B cell (primary cell): ENCODE measurements at regions not wholly inside any gene's neighbourhood (a gene's known extent, or its start where the extent isn't known, plus 50 kb on each side); places are given as distances from the start of the nearest gene placed in this dataset.

Source experiments
- ATAC-seq: fragments of 200-7000 bp; cut with Tn5 transposase; one replicate; pipeline ENCODE4 v1.10.0; 2021; ENCODE audit warnings: low read depth, mild to moderate bottlenecking, moderate number of reproducible peaks, moderate library complexity
- CTCF ChIA-PET: fragments of 350-600 bp; sonication (Branson Sonifier 250); formaldehyde crosslinking; loops from one replicate; lab custom pipeline; 2021; ENCODE audit warnings: antibody characterized with exemption, inconsistent platforms; lab: Charles Lee
- POLR2A ChIA-PET: fragments of 350-600 bp; sonication (Branson Sonifier 250); formaldehyde crosslinking; loops from one replicate; lab custom pipeline; 2021; ENCODE audit warnings: antibody characterized with exemption; lab: Charles Lee
- DNase-seq: peaks from one replicate; pipeline ENCODE4 v3.0.0; 2013
- H2AFZ ChIP-seq: 2 replicates; pipeline ENCODE4 v1.6.1; 2012; ENCODE audit warnings: mild to moderate bottlenecking, low read depth, low read length; ENCODE audit not compliant: insufficient read depth, poor library complexity, severe bottlenecking
- H3K27ac ChIP-seq, 2 donors: 1 replicate in 1 of 2; 2 replicates in 1 of 2; pipeline ENCODE4 v1.5.1; 2012 to 2013; ENCODE audit warnings: low read length in 2 of 2, mild to moderate bottlenecking in 2 of 2, moderate library complexity in 1 of 2
- H3K27me3 ChIP-seq, 4 experiments: fragments of 200-600 bp in 1 of 4; sonication (generic) in 1 of 4; replicated peaks in 1 of 4; 1 replicate in 2 of 4; 2 replicates in 2 of 4; pipeline versions ENCODE4 v1.6.1 to v1.7.0; 2013 to 2016; ENCODE audit warnings: low read length in 3 of 4, mild to moderate bottlenecking in 2 of 4, mixed read lengths in 1 of 4, moderate library complexity in 1 of 4; ENCODE audit not compliant: insufficient read depth in 4 of 4, control insufficient read depth in 3 of 4; ENCODE audit errors: control extremely low read depth in 1 of 4
- H3K36me3 ChIP-seq, 2 experiments: replicated peaks in 1 of 2; 1 replicate in 1 of 2; 2 replicates in 1 of 2; pipeline versions ENCODE4 v1.6.1 to v1.7.1; 2013; ENCODE audit warnings: low read length in 1 of 2; ENCODE audit not compliant: insufficient read depth in 2 of 2, control insufficient read depth in 1 of 2; ENCODE audit errors: control extremely low read depth in 1 of 2, extremely low read depth in 1 of 2
- H3K4me1 ChIP-seq, 2 donors: fragments of 200-600 bp in 1 of 2; sonication (generic) in 1 of 2; 1 replicate in 1 of 2; 2 replicates in 1 of 2; pipeline versions ENCODE4 v1.5.1 to v1.6.1; 2013 to 2017; ENCODE audit warnings: low read length in 2 of 2; ENCODE audit not compliant: control insufficient read depth in 2 of 2, insufficient read depth in 2 of 2
- H3K4me2 ChIP-seq: replicated peaks from 2 replicates; pipeline ENCODE3; 2012; ENCODE audit warnings: mild to moderate bottlenecking, low read depth, low read length; ENCODE audit not compliant: poor library complexity, severe bottlenecking
- H3K4me3 ChIP-seq, 5 experiments: fragments of 200-600 bp in 1 of 5; sonication (generic) in 1 of 5; 1 replicate in 3 of 5; 2 replicates in 2 of 5; pipeline versions ENCODE4 v1.5.1 to v1.7.0; 2011 to 2016; ENCODE audit warnings: low read length in 4 of 5, mild to moderate bottlenecking in 4 of 5, low read depth in 2 of 5, control low read depth in 1 of 5, moderate library complexity in 1 of 5; ENCODE audit not compliant: insufficient read depth in 1 of 5; ENCODE audit errors: control extremely low read depth in 1 of 5, extremely low read depth in 1 of 5
- H3K79me2 ChIP-seq: fragments of 200-600 bp; sonication (generic); one replicate; pipeline ENCODE4 v1.6.0; 2016; ENCODE audit warnings: low read length; ENCODE audit not compliant: control insufficient read depth, insufficient read depth
- H3K9ac ChIP-seq: fragments of 200-600 bp; sonication (generic); 2 replicates; pipeline ENCODE4 v1.6.1; 2017; ENCODE audit warnings: mild to moderate bottlenecking, low read length, moderate library complexity
- H3K9me3 ChIP-seq, 3 donors: one replicate each; pipeline versions ENCODE4 v1.6.1 to v1.7.1; 2013; ENCODE audit warnings: low read length in 2 of 3; ENCODE audit not compliant: control insufficient read depth in 2 of 3, insufficient read depth in 1 of 3; ENCODE audit errors: control extremely low read depth in 1 of 3
- H4K20me1 ChIP-seq: 2 replicates; pipeline ENCODE4 v1.6.0; 2012; ENCODE audit warnings: mild to moderate bottlenecking, low read length; ENCODE audit not compliant: insufficient read depth, control insufficient read depth, poor library complexity, severe bottlenecking
- H3K27ac Mint-ChIP-seq: one replicate; pipeline ENCODE4 v1.8.0; 2021; ENCODE audit warnings: mixed read lengths
- H3K27me3 Mint-ChIP-seq: one replicate; pipeline ENCODE4 v1.8.0; 2021; ENCODE audit warnings: mixed read lengths
- H3K4me1 Mint-ChIP-seq: one replicate; pipeline ENCODE4 v1.8.0; 2021; ENCODE audit warnings: mixed read lengths
- H3K4me3 Mint-ChIP-seq: one replicate; pipeline ENCODE4 v1.8.0; 2021; ENCODE audit warnings: mixed read lengths
- H3K9me3 Mint-ChIP-seq: one replicate; pipeline ENCODE4 v1.8.0; 2022; ENCODE audit warnings: mixed read lengths; ENCODE audit not compliant: insufficient read depth
- EZH2 ChIP-seq: IDR thresholded peaks from 2 replicates; pipeline ENCODE4 v1.6.1; 2012; ENCODE audit warnings: borderline replicate concordance, low read depth, mild to moderate bottlenecking, moderate library complexity, low read length; ENCODE audit not compliant: insufficient read depth, poor library complexity, severe bottlenecking
- WGBS: methylation state at CpG from one replicate; pipeline ENCODE4 v1.1.5; 2013; ENCODE audit warnings: missing lambda C conversion rate; ENCODE audit not compliant: insufficient coverage; 5-methylcytosine and 5-hydroxymethylcytosine counted together
- intact Hi-C: fragments of 100-400 bp; cut with micrococcal nuclease; formaldehyde crosslinking; loops from one replicate; pipeline ENCODE4 v1.10.0; 2022
- TF ChIP-seq, protein P1 (sequence below): fragments of 200-600 bp; IDR thresholded peaks from one replicate; pipeline ENCODE4 v1.8.0; 2022; ENCODE audit warnings: antibody characterized with exemption, mild to moderate bottlenecking

DNA sequence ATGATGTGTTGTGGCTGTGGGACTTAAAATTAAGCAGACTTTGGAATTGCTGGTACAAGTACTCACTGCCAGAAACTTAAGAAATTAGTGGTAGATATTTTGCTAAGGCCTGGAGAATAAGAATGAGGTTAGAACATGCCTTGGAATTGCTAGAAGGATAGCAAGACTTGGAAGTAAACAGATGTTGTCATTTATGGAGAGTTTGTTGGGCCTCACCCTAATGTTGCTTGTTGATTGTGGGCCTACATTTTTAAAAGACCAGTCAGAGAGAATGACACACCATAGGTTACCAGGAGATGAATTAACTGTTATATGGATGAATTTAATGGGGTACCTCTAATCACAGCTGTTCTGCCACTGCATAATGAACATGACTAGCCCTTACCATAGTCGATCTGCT, 120.1 kb upstream of the GAS1 start:
- intact Hi-C loops = no loop called here
- H3K27ac Mint-ChIP-seq = no peak overlapping the region
- no peaks in the 10 kb centered on the region for H3K9me3 Mint-ChIP-seq
- Histone ChIP-seq H3K27ac (no peak overlapping the region), H3K4me3 (no peak overlapping the region), H3K9ac (no peak overlapping the region), H3K36me3 (no peaks in the 10 kb centered on the region), H2AFZ (no peak overlapping the region), H3K9me3 (no peaks in the 10 kb centered on the region), H3K79me2 (no peaks in the 10 kb centered on the region), H3K4me2 (no peak overlapping the region), H4K20me1 (no peaks in the 10 kb centered on the region), H3K4me1 (no peaks in the 10 kb centered on the region), H3K27me3 (no peaks in the 10 kb centered on the region)
- ATAC-seq (no peak), DNase-seq (no peak)
- CTCF ChIA-PET = no interaction called here
- H3K27me3 Mint-ChIP-seq = no peaks in the 10 kb centered on the region
- H3K4me1 Mint-ChIP-seq = no peaks in the 10 kb centered on the region
- TF ChIP-seq EZH2 = no peak
- TF ChIP-seq, protein P1, sequence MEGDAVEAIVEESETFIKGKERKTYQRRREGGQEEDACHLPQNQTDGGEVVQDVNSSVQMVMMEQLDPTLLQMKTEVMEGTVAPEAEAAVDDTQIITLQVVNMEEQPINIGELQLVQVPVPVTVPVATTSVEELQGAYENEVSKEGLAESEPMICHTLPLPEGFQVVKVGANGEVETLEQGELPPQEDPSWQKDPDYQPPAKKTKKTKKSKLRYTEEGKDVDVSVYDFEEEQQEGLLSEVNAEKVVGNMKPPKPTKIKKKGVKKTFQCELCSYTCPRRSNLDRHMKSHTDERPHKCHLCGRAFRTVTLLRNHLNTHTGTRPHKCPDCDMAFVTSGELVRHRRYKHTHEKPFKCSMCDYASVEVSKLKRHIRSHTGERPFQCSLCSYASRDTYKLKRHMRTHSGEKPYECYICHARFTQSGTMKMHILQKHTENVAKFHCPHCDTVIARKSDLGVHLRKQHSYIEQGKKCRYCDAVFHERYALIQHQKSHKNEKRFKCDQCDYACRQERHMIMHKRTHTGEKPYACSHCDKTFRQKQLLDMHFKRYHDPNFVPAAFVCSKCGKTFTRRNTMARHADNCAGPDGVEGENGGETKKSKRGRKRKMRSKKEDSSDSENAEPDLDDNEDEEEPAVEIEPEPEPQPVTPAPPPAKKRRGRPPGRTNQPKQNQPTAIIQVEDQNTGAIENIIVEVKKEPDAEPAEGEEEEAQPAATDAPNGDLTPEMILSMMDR = no peak
- H3K4me3 Mint-ChIP-seq = no peak overlapping the region
- POLR2A ChIA-PET = no interaction called here
- WGBS = no CpG with 5 or more reads among the region's 1 CpG

DNA sequence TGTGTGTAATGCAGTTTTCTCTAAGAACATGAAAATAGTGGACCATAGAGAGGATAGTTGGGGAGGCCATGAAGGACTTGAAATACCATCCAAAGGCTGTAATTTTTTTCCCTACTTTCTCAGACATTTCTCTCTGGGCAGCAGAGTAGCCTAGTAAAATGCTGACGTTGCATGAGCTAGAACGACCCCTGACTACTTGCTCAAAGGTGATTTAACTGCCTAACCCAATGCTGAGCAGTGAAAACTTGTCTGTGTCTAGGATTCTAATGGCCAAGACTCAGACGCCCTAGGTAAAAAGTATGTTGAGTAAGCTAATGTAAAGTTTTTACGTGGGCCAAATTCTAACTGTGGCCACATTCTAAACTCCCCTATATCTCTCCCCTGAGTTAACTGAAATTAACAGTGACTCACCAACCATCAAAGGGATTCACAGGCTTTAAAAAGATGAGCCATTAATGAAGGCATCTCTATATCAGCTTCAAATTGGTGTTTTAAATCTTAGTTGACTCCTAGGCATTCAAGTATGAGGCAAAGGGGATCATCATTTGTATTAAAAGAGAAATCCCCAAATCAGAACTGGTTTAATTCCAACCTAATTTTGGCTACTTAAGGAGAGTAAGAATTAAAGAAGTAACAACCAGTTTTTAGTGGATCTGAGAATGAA, 121.0 kb upstream of the GAS1 start:
- TF ChIP-seq EZH2 = no peak
- TF ChIP-seq, protein P1 = no peak
- H3K27me3 Mint-ChIP-seq = no peaks in the 10 kb centered on the region
- POLR2A ChIA-PET = no interaction called here

More for the DNA sequence above, 121.0 kb upstream of the GAS1 start:
- Histone ChIP-seq H3K79me2 (no peaks in the 10 kb centered on the region), H3K9me3 (peaks cover 0 to 5% (median 0%) of the 10 kb centered on the region in 3 donors), H3K4me2 (no peak overlapping the region), H3K27me3 (no peaks in the 10 kb centered on the region), H3K4me1 (no peaks in the 10 kb centered on the region), H3K4me3 (no peak overlapping the region), H3K36me3 (no peaks in the 10 kb centered on the region), H3K9ac (no peak overlapping the region), H2AFZ (no peak overlapping the region), H4K20me1 (no peaks in the 10 kb centered on the region), H3K27ac (no peak overlapping the region)
- intact Hi-C loops = no loop called here
- 93% methylated on average over 2 of the region's 4 CpGs for WGBS
- Mint-ChIP-seq H3K27ac (no peak overlapping the region), H3K9me3 (no peaks in the 10 kb centered on the region), H3K4me3 (no peak overlapping the region), H3K4me1 (no peaks in the 10 kb centered on the region)
- CTCF ChIA-PET = no interaction called here
- DNase-seq (no peak), ATAC-seq (no peak)
